Fibroblast of lung (primary cell): ENCODE measurements at regions not wholly inside any gene's neighbourhood (a gene's known extent, or its start where the extent isn't known, plus 50 kb on each side); places are given as distances from the start of the nearest gene placed in this dataset.

ENCODE experiments used
- DNase-seq, 2 donors: peaks; one replicate each; pipeline versions ENCODE4 v3.0.0 to v3.0.0-alpha.2; 2010; ENCODE audit warnings: low read depth in 2 of 2
- H2AFZ ChIP-seq: 2 replicates; pipeline ENCODE4 v1.5.1; 2012; ENCODE audit warnings: low read length, control low read depth, inconsistent platforms
- H3K27ac ChIP-seq: 2 replicates; pipeline ENCODE4 v1.5.1; 2011; ENCODE audit warnings: low read length, control low read depth; ENCODE audit not compliant: insufficient read depth
- H3K27me3 ChIP-seq: 2 replicates; pipeline ENCODE4 v1.5.1; 2011; ENCODE audit warnings: mild to moderate bottlenecking, low read length; ENCODE audit not compliant: control insufficient read depth, insufficient read depth
- H3K36me3 ChIP-seq: 2 replicates; pipeline ENCODE4 v1.5.1; 2011; ENCODE audit warnings: low read length; ENCODE audit not compliant: control insufficient read depth, insufficient read depth
- H3K4me1 ChIP-seq: 2 replicates; pipeline ENCODE4 v1.5.1; 2011; ENCODE audit warnings: low read length; ENCODE audit not compliant: control insufficient read depth, insufficient read depth; ENCODE audit errors: extremely low read depth
- H3K4me2 ChIP-seq: 2 replicates; pipeline ENCODE4 v1.5.1; 2011; ENCODE audit warnings: low read length, control low read depth; ENCODE audit not compliant: insufficient read depth; ENCODE audit errors: extremely low read depth
- H3K4me3 ChIP-seq, 4 experiments: fragments of 200-600 bp in 1 of 4; sonication (generic) in 1 of 4; replicated peaks in 1 of 4; 2 replicates each; pipeline ENCODE4 v1.5.1; 2011 to 2016; ENCODE audit warnings: low read length in 4 of 4, low read depth in 3 of 4, mild to moderate bottlenecking in 3 of 4, control low read depth in 2 of 4, inconsistent platforms in 1 of 4, mixed read lengths in 1 of 4; ENCODE audit not compliant: insufficient read depth in 1 of 4; ENCODE audit errors: control extremely low read depth in 1 of 4
- H3K79me2 ChIP-seq: 2 replicates; pipeline ENCODE4 v1.5.1; 2012; ENCODE audit warnings: mild to moderate bottlenecking, low read length, inconsistent platforms; ENCODE audit not compliant: control insufficient read depth, insufficient read depth
- H3K9ac ChIP-seq: 2 replicates; pipeline ENCODE4 v1.5.1; 2011; ENCODE audit warnings: mild to moderate bottlenecking, low read length, control low read depth; ENCODE audit not compliant: insufficient read depth
- H3K9me3 ChIP-seq: 2 replicates; pipeline ENCODE4 v1.5.1; 2012; ENCODE audit warnings: low read depth, low read length; ENCODE audit not compliant: control insufficient read depth, insufficient read depth
- H4K20me1 ChIP-seq: 2 replicates; pipeline ENCODE4 v1.5.1; 2011; ENCODE audit warnings: low read length; ENCODE audit not compliant: control insufficient read depth, insufficient read depth; ENCODE audit errors: extremely low read depth
- CTCF ChIP-seq, 2 donors: IDR thresholded peaks in 1 of 2; conservative IDR thresholded peaks in 1 of 2; 1 replicate in 1 of 2; 2 replicates in 1 of 2; pipeline ENCODE4 v1.5.1; 2011 to 2012; ENCODE audit warnings: low read length in 2 of 2, control low read depth in 1 of 2, inconsistent platforms in 1 of 2, low read depth in 1 of 2, mild to moderate bottlenecking in 1 of 2
- EZH2 ChIP-seq: IDR thresholded peaks from 2 replicates; pipeline ENCODE4 v1.5.1; 2012; ENCODE audit warnings: low read length, control low read depth, mild to moderate bottlenecking; ENCODE audit errors: missing control alignments

- Histone ChIP-seq H3K27ac (no peak overlapping the region), H3K9ac (no peak overlapping the region), H3K4me3 (no peak overlapping the region), H4K20me1 (no peaks in the 10 kb centered on the region), H3K36me3 (no peaks in the 10 kb centered on the region), H2AFZ (no peak overlapping the region), H3K4me2 (no peak overlapping the region), H3K9me3 (no peaks in the 10 kb centered on the region), H3K79me2 (no peaks in the 10 kb centered on the region), H3K27me3 (no peaks in the 10 kb centered on the region), H3K4me1 (no peaks in the 10 kb centered on the region)
- DNase-seq = no peak
- no peak for TF ChIP-seq EZH2
- TF ChIP-seq CTCF (conservative IDR thresholded peaks at IDR 0.05 in 1 of 2, IDR thresholded peaks at IDR 0.05 in 1 of 2; ENCODE audit: low read depth in 1 of 2, low read length in 2 of 2) = no peak
Measured at GRCh38 chrX:102883491-102883890, 53.6 kb upstream of the RAB40AL start.
